ENCODE measurements at regions not wholly inside any gene's neighbourhood (a gene's known extent, or its start where the extent isn't known, plus 50 kb on each side); places are given as distances from the start of the nearest gene placed in this dataset.

DNA sequence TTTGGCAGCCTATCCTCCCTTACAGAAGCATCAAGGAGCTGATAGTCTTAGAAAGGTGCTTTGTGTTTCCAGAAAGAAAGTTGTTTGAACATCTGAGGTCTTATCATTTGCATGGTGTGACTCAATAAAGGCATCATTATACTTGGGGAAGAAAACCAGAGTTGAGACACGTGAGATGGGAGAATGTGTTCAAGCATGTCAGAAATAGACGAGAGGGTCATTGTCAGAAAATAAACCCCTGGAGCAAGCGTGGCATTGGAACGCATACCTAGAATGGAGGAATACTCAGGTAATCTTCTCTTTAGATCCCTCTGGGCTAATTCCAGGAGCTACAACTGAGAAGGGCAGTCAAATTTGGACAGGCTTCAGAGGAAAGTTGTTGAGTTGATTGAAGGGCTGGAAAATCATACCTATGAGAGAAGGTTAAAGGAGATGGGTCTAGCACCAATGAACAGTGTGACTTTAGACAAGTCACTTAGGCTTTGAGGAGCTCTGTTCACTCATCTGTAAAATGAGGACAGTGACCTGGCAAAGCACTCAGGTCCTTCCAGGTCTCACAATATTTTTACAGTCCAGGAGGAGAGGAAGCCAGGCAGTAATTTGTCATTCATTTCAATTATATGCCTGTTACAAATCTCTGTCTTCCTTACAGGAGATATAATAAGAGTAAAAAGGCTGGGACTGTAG is 101.3 kb upstream of the C1orf21 start:
- DNase-seq = no peak

GRCh38 chr1:184287001-184287400 is 99.8 kb upstream of the C1orf21 start:
- no peak for DNase-seq

- no peak for DNase-seq
These were observed 96.8 kb upstream of the C1orf21 start for GRCh38 chr1:184289825-184290550.

- no peak for DNase-seq
These were observed 95.1 kb upstream of the C1orf21 start for GRCh38 chr1:184291701-184292100.

GRCh38 chr1:184292101-184292500 is 94.7 kb upstream of the C1orf21 start:
- no peak for DNase-seq

DNA sequence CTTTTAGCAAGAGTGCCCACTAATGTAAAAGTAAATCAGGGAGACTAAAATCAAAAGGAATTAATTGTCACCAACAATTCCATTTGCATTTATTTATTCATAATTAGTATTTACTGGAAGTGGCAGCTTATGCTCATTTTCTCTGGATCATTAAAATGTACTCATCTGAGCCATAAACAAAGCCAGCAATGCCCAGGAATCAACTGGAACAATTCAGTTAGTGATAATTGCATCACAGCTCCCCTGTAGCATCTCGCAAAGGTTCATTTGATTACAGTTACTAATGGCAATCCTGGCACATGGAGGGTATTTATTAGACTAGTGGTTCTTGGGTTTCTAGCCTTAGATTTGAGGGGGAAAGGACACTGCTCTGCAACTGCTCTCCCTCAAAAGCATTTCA is 92.7 kb upstream of the C1orf21 start:
- no peak for DNase-seq

DNA sequence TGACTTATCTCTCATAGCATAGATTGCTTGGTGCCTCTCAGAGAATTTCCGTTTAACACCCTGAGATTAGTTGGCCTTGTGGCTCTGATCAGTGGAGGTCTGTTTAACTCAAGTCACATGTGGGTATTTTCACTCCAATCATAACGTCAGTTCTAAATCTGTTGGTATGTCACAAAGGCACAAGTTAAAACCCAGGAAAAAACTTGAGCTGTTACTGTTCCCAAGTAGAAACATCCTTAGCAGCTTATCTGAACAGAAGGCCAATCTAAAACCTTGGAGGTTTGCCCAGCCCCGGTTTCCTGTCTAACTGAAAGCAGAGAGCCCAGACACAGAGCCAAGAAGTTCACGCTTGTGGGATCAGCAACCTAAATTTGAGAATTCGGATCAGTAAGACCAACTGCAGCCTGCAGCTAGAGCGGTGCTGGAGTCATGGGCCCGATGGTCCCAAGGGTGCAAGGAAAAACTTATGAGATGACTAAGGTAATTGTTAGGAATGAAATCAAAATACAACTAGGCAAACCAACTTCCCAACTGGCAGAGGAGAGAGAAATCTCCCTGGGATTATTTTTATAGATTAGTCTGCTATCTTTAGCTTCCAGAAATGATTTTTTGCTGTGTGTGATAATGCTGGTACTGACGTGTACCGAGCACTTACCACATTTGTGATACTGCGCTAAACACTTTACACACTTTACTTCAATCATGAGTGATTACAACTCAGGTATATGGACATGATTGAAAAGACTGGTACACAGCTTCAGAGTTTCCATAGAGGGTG is 90.2 kb upstream of the C1orf21 start:
- no peak for DNase-seq

- no peak for DNase-seq
These were observed 89.5 kb upstream of the C1orf21 start for GRCh38 chr1:184297244-184297750.

- no peak for DNase-seq
These were observed 88.1 kb upstream of the C1orf21 start for GRCh38 chr1:184298440-184299405.

GRCh38 chr1:184299406-184299790 is 87.4 kb upstream of the C1orf21 start:
- no peak for DNase-seq

- DNase-seq = no peak
These were observed 87.0 kb upstream of the C1orf21 start for GRCh38 chr1:184299796-184300195.

- no peak for DNase-seq
These were observed 86.4 kb upstream of the C1orf21 start for GRCh38 chr1:184300446-184300845.

DNA sequence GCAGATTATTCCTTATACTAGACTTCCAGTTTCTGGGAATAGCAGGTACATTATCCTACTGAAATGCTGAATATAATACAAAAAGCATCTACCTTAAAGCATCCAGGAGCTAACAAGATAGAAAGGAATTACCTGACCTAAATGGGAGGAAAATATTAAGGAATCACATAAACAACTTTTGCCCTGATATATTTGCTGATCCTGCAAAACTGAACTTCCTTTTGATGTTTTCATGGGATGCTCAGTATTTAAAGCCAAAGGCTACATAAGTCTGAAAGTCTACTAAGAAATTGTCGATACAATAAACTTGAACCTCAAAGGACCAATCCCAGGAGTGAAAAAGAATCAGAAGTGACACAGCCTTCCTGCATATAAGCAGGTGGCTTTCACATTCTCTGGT is 85.6 kb upstream of the C1orf21 start:
- no peak for DNase-seq

GRCh38 chr1:184302346-184302745 is 84.5 kb upstream of the C1orf21 start:
- DNase-seq = no peak

GRCh38 chr1:184310157-184310819 is 76.5 kb upstream of the C1orf21 start:
- no peak for DNase-seq

DNA sequence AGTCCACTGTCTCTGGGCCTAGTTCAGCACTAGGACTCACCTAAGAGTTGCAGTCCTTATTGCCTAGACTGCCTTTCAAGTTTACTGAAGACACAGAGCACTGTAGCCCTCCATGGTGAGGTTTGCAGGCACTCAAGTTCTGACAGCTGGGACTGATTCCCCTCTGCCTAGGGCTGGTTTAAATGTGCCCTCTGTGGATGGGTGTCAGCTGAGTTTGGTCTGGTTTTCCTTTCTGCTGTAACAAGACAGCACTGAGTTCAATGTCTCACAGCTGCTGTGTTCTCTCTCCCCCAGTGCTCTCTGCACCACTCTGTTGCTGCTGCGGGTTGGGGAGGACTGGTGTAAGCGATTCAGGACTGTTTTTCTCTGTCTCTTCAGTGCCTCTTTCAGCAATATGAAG is 75.2 kb upstream of the C1orf21 start:
- no peak for DNase-seq

DNA sequence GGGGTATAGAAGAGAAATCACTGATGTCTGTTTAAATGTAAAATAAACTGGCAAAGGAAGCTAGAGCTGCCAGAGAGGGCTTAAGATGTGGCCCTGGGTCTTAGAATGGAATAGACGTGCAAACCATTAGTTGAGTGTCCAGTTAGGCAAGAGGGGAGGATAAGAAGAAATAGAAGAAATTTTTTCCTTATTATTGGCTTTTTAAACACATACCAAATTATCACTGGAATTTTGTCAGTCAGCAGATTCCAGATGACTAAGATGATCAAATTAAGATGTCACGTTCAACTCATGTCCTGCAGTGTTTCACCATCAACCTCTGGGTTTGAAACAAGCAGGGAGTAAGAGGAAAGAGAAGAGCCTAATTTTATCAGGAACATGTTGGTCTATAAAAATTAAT is 71.6 kb upstream of the C1orf21 start:
- DNase-seq = no peak

DNA sequence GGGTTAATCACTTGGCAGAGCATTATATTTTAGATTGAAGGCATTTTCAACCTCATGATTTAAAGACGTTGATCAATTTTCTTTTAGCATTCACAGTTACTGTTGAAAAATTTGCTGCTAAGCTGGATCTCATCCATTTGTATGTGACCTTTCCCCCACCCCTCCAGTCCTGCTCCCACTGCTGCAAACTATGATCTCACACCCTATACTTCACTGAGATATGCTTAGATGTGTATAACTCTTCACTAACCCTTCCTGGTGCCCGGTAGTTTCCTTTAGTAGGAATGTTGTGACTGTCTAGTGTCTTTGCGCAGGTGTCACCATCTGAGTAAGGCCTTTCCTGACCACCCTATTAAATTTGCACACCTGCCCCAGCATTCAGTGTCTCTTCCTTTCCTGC is 67.0 kb upstream of the C1orf21 start:
- no peak for DNase-seq

GRCh38 chr1:184322253-184322652 is 64.6 kb upstream of the C1orf21 start:
- no peak for DNase-seq

GRCh38 chr1:184324972-184325371 is 61.9 kb upstream of the C1orf21 start:
- DNase-seq = no peak

DNA sequence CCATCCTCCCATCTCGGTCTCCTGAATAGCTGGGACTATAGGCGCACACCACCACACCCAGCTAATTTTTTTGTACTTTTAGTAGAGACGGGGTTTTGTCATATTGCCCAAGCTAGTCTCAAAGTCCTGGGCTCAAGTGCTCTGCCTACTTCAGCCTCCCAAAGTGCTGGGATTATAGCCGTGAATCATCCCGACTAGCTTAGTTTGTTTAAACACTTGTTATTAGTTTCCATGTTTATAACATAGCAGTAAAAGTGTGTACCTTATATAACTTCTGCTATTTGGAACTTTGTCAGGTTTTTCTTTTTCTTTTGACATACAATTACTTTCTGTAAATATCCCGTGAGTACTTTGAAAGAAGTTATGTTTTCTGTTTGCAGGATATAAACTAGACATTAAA is 60.6 kb upstream of the C1orf21 start:
- DNase-seq = no peak

All from activated naive CD4-positive, alpha-beta T cell treated with anti-CD3 and anti-CD28 coated beads, Interleukin-2, amount 50 U/mL, for 16 hours (primary cell).